ENCODE measurements at regions not wholly inside any gene's neighbourhood (a gene's known extent, or its start where the extent isn't known, plus 50 kb on each side); places are given as distances from the start of the nearest gene placed in this dataset.

DNA sequence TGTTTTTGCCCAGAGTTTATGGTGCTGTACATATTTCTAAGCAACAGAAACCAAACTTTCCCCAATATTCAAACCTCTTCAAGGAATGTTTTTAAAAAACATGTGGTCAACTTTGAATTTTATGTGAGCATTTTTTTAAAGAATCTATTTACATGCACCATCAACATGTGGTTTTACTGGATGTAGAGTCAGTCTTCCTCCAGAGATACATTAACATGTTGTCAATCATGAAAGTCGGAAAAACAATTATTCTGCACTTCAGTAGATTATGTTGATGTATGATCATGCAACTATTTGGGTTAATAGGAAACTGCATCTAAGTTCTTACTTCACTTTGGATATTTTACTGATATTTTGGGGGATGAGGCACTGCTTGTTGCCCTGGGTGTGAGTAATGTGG lies 208.6 kb downstream of the FOXL1 start:
- no peak for FAIRE-seq
- H3K36me3 ChIP-seq (ENCODE audit: control insufficient read depth, insufficient read depth, low read length) = no peaks in the 10 kb centered on the region
- DNase-seq (ENCODE audit: low read depth) = no peak
- H3K27me3 ChIP-seq (ENCODE audit: control insufficient read depth, insufficient read depth, low read length) = peaks cover 8% of the 10 kb centered on the region
- H3K4me3 ChIP-seq (ENCODE audit: low read depth, low read length) = no peak overlapping the region
- TF ChIP-seq, protein P1, sequence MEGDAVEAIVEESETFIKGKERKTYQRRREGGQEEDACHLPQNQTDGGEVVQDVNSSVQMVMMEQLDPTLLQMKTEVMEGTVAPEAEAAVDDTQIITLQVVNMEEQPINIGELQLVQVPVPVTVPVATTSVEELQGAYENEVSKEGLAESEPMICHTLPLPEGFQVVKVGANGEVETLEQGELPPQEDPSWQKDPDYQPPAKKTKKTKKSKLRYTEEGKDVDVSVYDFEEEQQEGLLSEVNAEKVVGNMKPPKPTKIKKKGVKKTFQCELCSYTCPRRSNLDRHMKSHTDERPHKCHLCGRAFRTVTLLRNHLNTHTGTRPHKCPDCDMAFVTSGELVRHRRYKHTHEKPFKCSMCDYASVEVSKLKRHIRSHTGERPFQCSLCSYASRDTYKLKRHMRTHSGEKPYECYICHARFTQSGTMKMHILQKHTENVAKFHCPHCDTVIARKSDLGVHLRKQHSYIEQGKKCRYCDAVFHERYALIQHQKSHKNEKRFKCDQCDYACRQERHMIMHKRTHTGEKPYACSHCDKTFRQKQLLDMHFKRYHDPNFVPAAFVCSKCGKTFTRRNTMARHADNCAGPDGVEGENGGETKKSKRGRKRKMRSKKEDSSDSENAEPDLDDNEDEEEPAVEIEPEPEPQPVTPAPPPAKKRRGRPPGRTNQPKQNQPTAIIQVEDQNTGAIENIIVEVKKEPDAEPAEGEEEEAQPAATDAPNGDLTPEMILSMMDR (IDR thresholded peaks at IDR 0.05; ENCODE audit: insufficient read depth, low read length, severe bottlenecking) = no peak

DNA sequence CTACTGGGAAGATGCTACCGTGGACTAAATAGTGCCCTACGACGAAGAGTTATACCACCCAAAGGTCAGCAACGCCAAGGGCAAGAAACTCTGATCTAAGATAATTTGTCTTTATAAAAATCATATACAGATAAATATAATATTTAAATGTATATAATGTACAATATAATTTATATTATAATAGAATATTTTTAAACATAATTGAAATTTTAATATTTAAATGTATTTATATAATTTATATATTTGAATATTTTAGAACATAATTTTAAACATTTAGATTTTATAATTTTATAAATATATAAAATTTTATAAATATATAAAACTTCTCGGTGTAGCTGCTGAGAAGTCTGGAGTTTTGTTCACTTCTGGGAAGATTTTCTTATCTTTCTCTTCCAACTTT lies 209.2 kb downstream of the FOXL1 start:
- FAIRE-seq (no peak), DNase-seq (ENCODE audit: low read depth) (no peak)
- TF ChIP-seq, protein P1 (IDR thresholded peaks at IDR 0.05; ENCODE audit: insufficient read depth, low read length, severe bottlenecking) = no peak
- H3K36me3 ChIP-seq (ENCODE audit: control insufficient read depth, insufficient read depth, low read length) = no peaks in the 10 kb centered on the region
- H3K4me3 ChIP-seq (ENCODE audit: low read depth, low read length) = no peak overlapping the region
- peaks cover 7% of the 10 kb centered on the region for H3K27me3 ChIP-seq (ENCODE audit: control insufficient read depth, insufficient read depth, low read length)

DNA sequence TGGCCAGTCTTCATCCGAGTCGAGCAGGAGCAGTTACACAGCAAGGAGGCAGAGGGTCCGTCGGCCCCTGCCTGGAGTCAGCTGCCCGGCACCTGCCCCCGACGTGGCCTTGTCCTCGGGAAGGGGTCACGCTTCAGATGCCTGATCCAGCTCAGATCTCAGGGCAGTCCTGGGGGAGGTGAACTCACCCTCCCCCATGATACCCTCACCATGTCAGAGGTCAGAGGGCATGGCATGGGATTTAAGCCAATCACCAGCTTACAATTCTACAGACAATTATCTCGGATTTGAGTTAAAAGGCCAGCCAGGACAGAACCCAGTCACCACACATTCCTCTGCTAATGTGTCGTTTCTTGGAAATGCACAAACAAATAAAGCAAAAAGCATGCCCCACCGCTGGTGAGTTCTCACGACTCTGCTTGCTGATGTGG lies 211.3 kb downstream of the FOXL1 start:
- DNase-seq (ENCODE audit: low read depth) = no peak
- Histone ChIP-seq H3K4me3 (ENCODE audit: low read depth, low read length) (no peak overlapping the region), H3K27me3 (ENCODE audit: control insufficient read depth, insufficient read depth, low read length) (peaks cover 11% of the 10 kb centered on the region), H3K36me3 (ENCODE audit: control insufficient read depth, insufficient read depth, low read length) (no peaks in the 10 kb centered on the region)
- FAIRE-seq = no peak
- TF ChIP-seq, protein P1 (IDR thresholded peaks at IDR 0.05; ENCODE audit: insufficient read depth, low read length, severe bottlenecking) = no peak

DNA sequence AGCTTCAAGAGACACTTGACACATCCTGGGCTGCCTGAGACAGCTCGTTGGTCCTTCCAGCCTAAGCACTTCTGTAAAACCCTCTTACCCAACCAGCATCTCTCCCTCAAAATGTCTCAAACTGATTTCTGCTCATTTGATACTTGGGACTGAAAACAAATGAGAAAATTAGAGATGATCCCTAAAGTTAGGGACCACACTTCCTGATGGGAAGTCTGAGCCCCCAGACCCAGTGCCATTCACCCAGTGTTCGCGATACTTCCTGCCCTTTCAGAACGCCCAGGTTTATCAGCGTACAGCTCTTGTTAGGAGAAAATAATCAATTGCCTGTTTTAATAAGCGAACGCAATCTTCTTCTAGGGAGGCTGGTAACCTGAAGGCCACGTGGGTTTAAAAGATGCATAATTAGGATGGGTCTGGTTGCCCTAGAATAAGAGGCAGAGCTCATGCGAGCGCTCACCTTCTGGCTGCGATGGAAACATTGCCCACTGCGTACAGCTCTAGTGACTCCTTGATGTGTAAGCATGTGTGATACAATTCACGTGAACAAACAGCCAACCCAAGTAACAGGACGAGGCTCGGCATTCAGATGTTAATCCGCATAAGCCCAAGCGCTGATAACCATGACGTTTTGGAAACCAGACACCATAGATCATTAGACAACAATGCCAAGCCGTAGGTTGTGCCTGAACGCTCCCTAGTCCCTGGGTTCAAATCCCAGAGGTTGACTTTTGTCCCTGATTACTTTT lies 213.1 kb downstream of the FOXL1 start:
- Histone ChIP-seq H3K27me3 (ENCODE audit: control insufficient read depth, insufficient read depth, low read length) (peaks cover 8% of the 10 kb centered on the region), H3K36me3 (ENCODE audit: control insufficient read depth, insufficient read depth, low read length) (no peaks in the 10 kb centered on the region), H3K4me3 (ENCODE audit: low read depth, low read length) (no peak overlapping the region)
- FAIRE-seq (peak; percentile 7), DNase-seq (ENCODE audit: low read depth) (no peak)
- TF ChIP-seq, protein P1 (IDR thresholded peaks at IDR 0.05; ENCODE audit: insufficient read depth, low read length, severe bottlenecking) = no peak

DNA sequence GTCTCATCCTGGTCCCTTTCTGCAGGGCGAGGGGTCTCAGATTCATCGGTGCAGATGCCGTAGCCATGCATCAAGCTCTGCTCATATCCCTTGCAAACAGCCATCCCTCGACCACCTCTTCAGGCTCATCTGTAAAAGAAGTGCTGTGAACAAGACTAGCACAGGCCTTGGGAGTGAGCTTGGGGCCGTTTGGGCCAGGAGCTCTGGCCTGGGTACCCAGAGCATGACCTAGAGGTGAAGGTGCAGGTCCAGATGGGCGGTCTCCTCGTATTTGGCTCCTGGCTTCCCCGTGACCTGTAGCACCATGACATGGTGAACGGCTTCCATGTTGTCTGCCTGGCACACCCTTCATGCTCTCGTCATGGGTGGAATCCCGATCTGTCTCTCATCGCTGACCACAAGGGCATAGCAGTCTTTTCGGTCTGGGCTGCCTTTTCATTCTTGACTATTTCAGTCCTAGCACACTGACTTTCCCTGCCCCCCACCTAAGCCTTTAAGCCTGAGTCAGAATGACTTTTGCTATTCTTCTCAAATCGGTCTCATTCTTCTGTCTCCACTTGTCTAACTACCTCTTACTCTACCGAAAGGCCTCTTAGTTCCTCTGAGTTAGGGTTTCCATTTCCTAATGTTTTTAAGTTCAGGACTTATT lies 216.0 kb downstream of the FOXL1 start:
- DNase-seq (ENCODE audit: low read depth) (no peak), FAIRE-seq (no peak)
- TF ChIP-seq, protein P1 (IDR thresholded peaks at IDR 0.05; ENCODE audit: insufficient read depth, low read length, severe bottlenecking) = no peak
- Histone ChIP-seq H3K36me3 (ENCODE audit: control insufficient read depth, insufficient read depth, low read length) (no peaks in the 10 kb centered on the region), H3K4me3 (ENCODE audit: low read depth, low read length) (no peak overlapping the region), H3K27me3 (ENCODE audit: control insufficient read depth, insufficient read depth, low read length) (peaks cover 4% of the 10 kb centered on the region)

Data from bronchial epithelial cell (primary cell).